Cardiac muscle cell (in vitro differentiated cells and primary cell): ENCODE measurements at regions not wholly inside any gene's neighbourhood (a gene's known extent, or its start where the extent isn't known, plus 50 kb on each side); places are given as distances from the start of the nearest gene placed in this dataset.

Experiments
- DNase-seq, 2 donors: peaks; one replicate each; pipeline versions ENCODE4 v3.0.0 to v3.0.0-alpha.2; 2010 to 2017; ENCODE audit warnings: low read depth in 1 of 2, low spot score in 1 of 2
- H3K27ac ChIP-seq: fragments of 200-600 bp; sonication (generic); 2 replicates; pipeline ENCODE4 v1.5.1; 2016
- H3K27me3 ChIP-seq: fragments of 200-600 bp; sonication (generic); 2 replicates; pipeline ENCODE4 v1.6.0; 2016; ENCODE audit warnings: control low read depth
- H3K36me3 ChIP-seq: fragments of 200-600 bp; sonication (generic); 2 replicates; pipeline ENCODE4 v1.5.1; 2016; ENCODE audit warnings: control low read depth
- H3K4me1 ChIP-seq: fragments of 200-600 bp; sonication (generic); 2 replicates; pipeline ENCODE4 v1.8.1; 2017; ENCODE audit warnings: low read depth, mild to moderate bottlenecking, mixed run types
- H3K4me3 ChIP-seq: fragments of 200-600 bp; sonication (generic); 2 replicates; pipeline ENCODE4 v1.5.1; 2016; ENCODE audit warnings: mild to moderate bottlenecking
- H3K9me3 ChIP-seq: fragments of 200-600 bp; sonication (generic); 2 replicates; pipeline ENCODE4 v1.5.1; 2017; ENCODE audit warnings: low read depth, mild to moderate bottlenecking, control low read depth
- CTCF ChIP-seq: IDR thresholded peaks from 2 replicates; pipeline ENCODE4 v1.5.1; 2012; ENCODE audit warnings: low read depth, mild to moderate bottlenecking, low read length

- Histone ChIP-seq H3K4me1 (no peaks in the 10 kb centered on the region), H3K27ac (no peak overlapping the region), H3K4me3 (no peak overlapping the region), H3K27me3 (no peaks in the 10 kb centered on the region), H3K36me3 (no peaks in the 10 kb centered on the region), H3K9me3 (no peaks in the 10 kb centered on the region)
- peak in 1 of 2 donors; percentile 34 for DNase-seq
- no peak for TF ChIP-seq CTCF
Observed at GRCh38 chr1:117697220-117697781, 91.5 kb downstream of the TENT5C start.

GRCh38 chr1:117698398-117699160, 92.7 kb downstream of the TENT5C start:
- peak in 1 of 2 donors; percentile 92 for DNase-seq

DNA sequence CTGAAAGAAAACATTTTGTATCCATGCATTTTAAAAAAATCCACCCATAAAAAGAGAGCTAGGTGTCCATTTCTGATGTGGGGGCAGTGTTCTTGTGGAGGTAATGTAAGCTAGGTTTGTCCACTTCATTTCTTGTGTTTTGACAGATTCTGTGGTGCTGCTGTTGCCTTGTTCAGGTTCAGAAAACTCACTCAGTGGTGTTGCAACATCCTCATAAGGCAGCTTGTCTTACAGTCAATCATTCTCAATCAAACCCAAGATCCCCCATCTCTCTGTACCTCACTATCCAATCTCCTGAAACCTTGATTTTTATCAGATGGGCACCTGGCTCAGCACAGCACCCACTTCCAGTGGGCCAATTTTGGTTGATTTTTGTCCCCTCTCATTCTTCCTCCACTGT, 94.1 kb downstream of the TENT5C start:
- Histone ChIP-seq H3K27ac (no peak overlapping the region), H3K36me3 (no peaks in the 10 kb centered on the region), H3K9me3 (no peaks in the 10 kb centered on the region), H3K4me1 (no peaks in the 10 kb centered on the region), H3K4me3 (no peak overlapping the region), H3K27me3 (no peaks in the 10 kb centered on the region)
- peak in 1 of 2 donors; percentile 29 for DNase-seq
- no peak for TF ChIP-seq CTCF

More at GRCh38 chr1:117698398-117699160, 92.7 kb downstream of the TENT5C start:
- Histone ChIP-seq H3K4me3 (no peak overlapping the region), H3K27me3 (no peaks in the 10 kb centered on the region), H3K27ac (no peak overlapping the region), H3K4me1 (no peaks in the 10 kb centered on the region), H3K36me3 (no peaks in the 10 kb centered on the region), H3K9me3 (no peaks in the 10 kb centered on the region)
- no peak for TF ChIP-seq CTCF

GRCh38 chr1:117702654-117703053, 96.8 kb downstream of the TENT5C start:
- no peaks in the 10 kb centered on the region for H3K27me3 ChIP-seq
- H3K4me3 ChIP-seq, result no peak overlapping the region
- no peak for TF ChIP-seq CTCF

GRCh38 chr1:117707371-117707770, 101.5 kb downstream of the TENT5C start:
- Histone ChIP-seq H3K27me3 (no peaks in the 10 kb centered on the region), H3K4me1 (no peaks in the 10 kb centered on the region), H3K4me3 (no peak overlapping the region), H3K27ac (no peak overlapping the region), H3K36me3 (no peaks in the 10 kb centered on the region), H3K9me3 (no peaks in the 10 kb centered on the region)
- DNase-seq, result no peak
- TF ChIP-seq CTCF, result no peak

More at GRCh38 chr1:117702654-117703053, 96.8 kb downstream of the TENT5C start:
- no peak for DNase-seq
- H3K9me3 ChIP-seq, result no peaks in the 10 kb centered on the region
- H3K4me1 ChIP-seq, result no peaks in the 10 kb centered on the region
- H3K27ac ChIP-seq, result no peak overlapping the region
- no peaks in the 10 kb centered on the region for H3K36me3 ChIP-seq
